Thyroid gland (tissue), 4 donors: ENCODE measurements at regions not wholly inside any gene's neighbourhood (a gene's known extent, or its start where the extent isn't known, plus 50 kb on each side); places are given as distances from the start of the nearest gene placed in this dataset.

Source experiments
- CTCF ChIP-seq, 6 experiments: fragments of 200-600 bp in 3 of 6; fragments of 450-650 bp in 3 of 6; sonication (generic) in 3 of 6; IDR thresholded peaks; one replicate each; pipeline ENCODE4 v1.5.1; 2016 to 2019; ENCODE audit warnings: antibody characterized with exemption in 6 of 6, mild to moderate bottlenecking in 2 of 6, inconsistent platforms in 1 of 6, moderate library complexity in 1 of 6
- POLR2A ChIP-seq, 2 donors: fragments of 450-650 bp; IDR thresholded peaks; one replicate each; pipeline ENCODE4 v1.6.1; 2017; ENCODE audit warnings: antibody characterized with exemption in 2 of 2, mild to moderate bottlenecking in 2 of 2, moderate library complexity in 1 of 2

DNA sequence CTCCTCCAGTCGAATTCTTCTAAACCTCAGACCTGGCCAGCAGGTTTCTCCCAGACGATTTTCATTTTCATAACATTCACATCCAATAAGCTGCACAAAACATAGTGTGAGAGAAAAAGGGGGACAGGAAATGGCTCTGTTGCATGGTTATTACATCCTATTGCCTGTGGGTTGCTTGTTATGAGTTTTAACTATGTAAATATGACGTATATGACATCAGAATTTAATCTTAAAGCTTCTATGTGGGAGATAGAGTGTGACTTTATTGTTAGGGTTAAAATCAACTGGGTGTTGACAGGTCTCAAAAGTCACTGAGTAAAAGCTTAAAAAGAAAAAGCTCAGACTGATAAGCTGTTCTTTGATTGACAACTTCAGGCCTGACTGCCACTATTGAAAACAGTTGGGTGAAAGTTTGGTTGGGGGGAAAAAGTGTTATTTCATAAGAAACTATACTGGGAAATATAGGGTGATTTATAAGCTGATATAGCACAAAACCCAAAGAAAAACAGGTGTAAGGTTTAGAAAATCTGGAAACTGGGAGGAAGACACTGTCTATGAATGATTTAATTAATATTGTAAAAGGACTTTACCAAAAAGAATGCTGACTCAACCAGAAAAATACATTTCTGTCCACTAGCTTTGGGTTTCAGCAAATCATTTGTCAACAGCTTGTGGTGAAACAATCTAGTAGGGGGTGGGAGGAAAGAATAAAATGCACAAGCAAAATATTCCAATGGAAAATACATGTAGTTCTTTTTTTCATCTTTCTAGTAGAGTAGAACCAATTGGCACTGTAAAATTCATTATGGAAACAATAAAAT, 134.1 kb upstream of the CEP162 start:
- TF ChIP-seq CTCF (IDR thresholded peaks at IDR 0.05) (no peak), POLR2A (IDR thresholded peaks at IDR 0.05) (no peak)
